HCT116 (cell line): ENCODE measurements at regions not wholly inside any gene's neighbourhood (a gene's known extent, or its start where the extent isn't known, plus 50 kb on each side); places are given as distances from the start of the nearest gene placed in this dataset.

ENCODE experiments used
- ATAC-seq: fragments of 200-7000 bp; cut with Tn5 transposase; 2 replicates; pipeline ENCODE4 v1.9.1; 2020; ENCODE audit warnings: mild to moderate bottlenecking, moderate library complexity
- BruUV-seq: library from RNA; stranded (reverse); fragments of 400-500 nt; replicated peaks from 2 replicates; lab custom pipeline; 2021; lab: Mats Ljungman, UMichigan
- CTCF ChIA-PET: fragments of 300-600 bp; sonication (Branson Sonifier 250); formaldehyde crosslinking; loops from one replicate; lab custom pipeline; 2021; ENCODE audit warnings: antibody characterized with exemption; lab: Charles Lee
- POLR2A ChIA-PET: fragments of 300-600, 350-600 bp; sonication (Branson Sonifier 250); formaldehyde crosslinking; loops from one replicate; lab custom pipeline; 2021; ENCODE audit warnings: antibody characterized with exemption; lab: Charles Lee
- RAD21 ChIA-PET, 2 experiments: fragments of 300-600 bp; sonication (Branson Sonifier 250); formaldehyde crosslinking; loops; one replicate each; lab custom pipeline; 2023; ENCODE audit warnings: low total read pairs in 2 of 2; ENCODE audit not compliant: uncharacterized antibody in 2 of 2, unreplicated experiment in 2 of 2, low non-redundant PET in 1 of 2; lab: Charles Lee
- DNase-seq: peaks from one replicate; pipeline ENCODE4 v3.0.0-alpha.2; 2010; ENCODE audit warnings: low read depth, low spot score
- H2AFZ ChIP-seq: fragments of 200-600 bp; shearing (Covaris generic), sonication (generic); 2 replicates; pipeline ENCODE4 v1.6.1; 2017; ENCODE audit warnings: low read depth, mixed run types, mixed read lengths, antibody characterized with exemption, low read length; ENCODE audit not compliant: poor library complexity, severe bottlenecking
- H3K27ac ChIP-seq: 2 replicates; pipeline ENCODE4 v1.5.1; 2012; ENCODE audit warnings: low read depth, low read length
- H3K27me3 ChIP-seq: fragments of 200-600 bp; sonication (generic); 2 replicates; pipeline ENCODE4 v1.6.1; 2016; ENCODE audit warnings: mixed run types, low read length, mixed read lengths; ENCODE audit not compliant: insufficient read depth
- H3K36me3 ChIP-seq, 2 experiments: fragments of 200-500 bp in 1 of 2; fragments of 200-600 bp in 1 of 2; sonication (Bioruptor generic) in 1 of 2; sonication (generic) in 1 of 2; 2 replicates each; pipeline versions ENCODE4 v1.5.1 to v1.6.1; 2014 to 2016; ENCODE audit warnings: low read length in 2 of 2, inconsistent platforms in 1 of 2, mixed read lengths in 1 of 2, mixed run types in 1 of 2; ENCODE audit not compliant: insufficient read depth in 2 of 2, control insufficient read depth in 1 of 2
- H3K4me1 ChIP-seq, 2 experiments: fragments of 200-600 bp in 1 of 2; sonication (generic) in 1 of 2; 2 replicates each; pipeline versions ENCODE4 v1.5.1 to v1.6.1; 2012 to 2017; ENCODE audit warnings: low read length in 2 of 2, inconsistent platforms in 1 of 2, mild to moderate bottlenecking in 1 of 2, mixed read lengths in 1 of 2, mixed run types in 1 of 2, moderate library complexity in 1 of 2; ENCODE audit not compliant: insufficient read depth in 2 of 2, control insufficient read depth in 1 of 2
- H3K4me2 ChIP-seq: fragments of 200-600 bp; sonication (generic); 2 replicates; pipeline ENCODE4 v1.6.1; 2017; ENCODE audit warnings: mixed run types, low read length, mixed read lengths
- H3K4me3 ChIP-seq, 2 experiments: fragments of 200-600 bp in 1 of 2; sonication (generic) in 1 of 2; replicated peaks in 1 of 2; 2 replicates each; pipeline ENCODE4 v1.5.1; 2011 to 2016; ENCODE audit warnings: low read length in 2 of 2, control low read depth in 1 of 2, low read depth in 1 of 2, mild to moderate bottlenecking in 1 of 2, mixed read lengths in 1 of 2, mixed run types in 1 of 2
- H3K79me2 ChIP-seq: fragments of 200-600 bp; sonication (generic); 2 replicates; pipeline ENCODE4 v1.6.1; 2017; ENCODE audit warnings: mild to moderate bottlenecking, mixed run types, low read length, moderate library complexity, mixed read lengths; ENCODE audit not compliant: insufficient read depth
- H3K9ac ChIP-seq: fragments of 200-600 bp; sonication (generic); 2 replicates; pipeline ENCODE4 v1.6.1; 2016; ENCODE audit warnings: low read length, mixed read lengths
- H3K9me2 ChIP-seq: fragments of 200-600 bp; sonication (generic), shearing (Covaris generic); 2 replicates; pipeline ENCODE4 v1.6.1; 2017; ENCODE audit warnings: mixed run types, mild to moderate bottlenecking, moderate library complexity; ENCODE audit not compliant: insufficient read depth
- H3K9me3 ChIP-seq, 2 experiments: fragments of 200-500 bp in 1 of 2; fragments of 200-600 bp in 1 of 2; sonication (Bioruptor generic) in 1 of 2; sonication (generic) in 1 of 2; 2 replicates each; pipeline ENCODE4 v1.6.1; 2014 to 2017; ENCODE audit warnings: low read length in 2 of 2, mixed read lengths in 2 of 2, inconsistent platforms in 1 of 2, low read depth in 1 of 2, mild to moderate bottlenecking in 1 of 2, mixed run types in 1 of 2, moderate library complexity in 1 of 2; ENCODE audit not compliant: control insufficient read depth in 1 of 2, insufficient read depth in 1 of 2
- H4K20me1 ChIP-seq: fragments of 200-600 bp; sonication (generic), shearing (Covaris generic); 2 replicates; pipeline ENCODE4 v1.6.1; 2017; ENCODE audit warnings: mixed run types, mild to moderate bottlenecking, moderate library complexity; ENCODE audit not compliant: insufficient read depth
- CEBPB ChIP-seq: IDR thresholded peaks from 2 replicates; pipeline ENCODE4 v1.6.1; 2012; ENCODE audit warnings: low read depth
- ELF1 ChIP-seq: IDR thresholded peaks from 2 replicates; pipeline ENCODE4 v1.6.1; 2012; ENCODE audit warnings: low read depth, borderline replicate concordance
- EZH2 ChIP-seq: fragments of 200-600 bp; sonication (generic); IDR thresholded peaks from 2 replicates; pipeline ENCODE4 v1.6.1; 2017; ENCODE audit warnings: antibody characterized with exemption, mixed run types
- FOSL1 ChIP-seq: IDR thresholded peaks from 2 replicates; pipeline ENCODE4 v1.6.1; 2012; ENCODE audit warnings: low read depth
- POLR2A ChIP-seq: IDR thresholded peaks from 2 replicates; pipeline ENCODE4 v1.7.0; 2011; ENCODE audit warnings: borderline replicate concordance; ENCODE audit not compliant: insufficient read depth, insufficient read length; ENCODE audit errors: extremely low read depth
- POLR2AphosphoS5 ChIP-seq: IDR thresholded peaks from 2 replicates; pipeline ENCODE4 v1.6.1; 2011; ENCODE audit warnings: mild to moderate bottlenecking, low read depth, low read length, moderate library complexity
- RAD21 ChIP-seq: IDR thresholded peaks from 2 replicates; pipeline ENCODE4 v1.6.1; 2012; ENCODE audit warnings: low read depth, mild to moderate bottlenecking
- SIN3A ChIP-seq: IDR thresholded peaks from 2 replicates; pipeline ENCODE4 v1.6.1; 2012; ENCODE audit warnings: low read depth
- SRF ChIP-seq: IDR thresholded peaks from 2 replicates; pipeline ENCODE4 v1.6.1; 2012; ENCODE audit warnings: low read depth
- TCF7L2 ChIP-seq: IDR thresholded peaks from 2 replicates; pipeline ENCODE4 v1.7.0; 2011; ENCODE audit warnings: borderline replicate concordance, inconsistent platforms; ENCODE audit not compliant: insufficient read depth, insufficient read length; ENCODE audit errors: extremely low read depth
- YY1 ChIP-seq: IDR thresholded peaks from 2 replicates; pipeline ENCODE4 v1.6.1; 2011; ENCODE audit warnings: low read length, low read depth, moderate library complexity, mild to moderate bottlenecking; ENCODE audit not compliant: insufficient replicate concordance; ENCODE audit errors: extremely low read depth
- ZNF274 ChIP-seq: fragments of 200-500 bp; sonication (Bioruptor generic); IDR thresholded peaks from 2 replicates; pipeline ENCODE4 v1.6.1; 2014; ENCODE audit warnings: mild to moderate bottlenecking, low read depth, low read length, inconsistent platforms
- intact Hi-C: fragments of 100-400 bp; cut with micrococcal nuclease; formaldehyde crosslinking; loops from 2 replicates; pipeline ENCODE4 v1.10.0; 2022
- TF ChIP-seq, protein P1 (sequence below), 3 experiments: fragments of 200-600 bp in 1 of 3; sonication (generic) in 1 of 3; IDR thresholded peaks in 2 of 3; conservative IDR thresholded peaks in 1 of 3; 2 replicates each; pipeline ENCODE4 v1.5.1; 2012 to 2017; ENCODE audit warnings: low read depth in 2 of 3, low read length in 2 of 3, antibody characterized with exemption in 1 of 3, borderline replicate concordance in 1 of 3, control low read depth in 1 of 3, mild to moderate bottlenecking in 1 of 3, mixed read lengths in 1 of 3, mixed run types in 1 of 3, moderate library complexity in 1 of 3; ENCODE audit not compliant: insufficient read depth in 1 of 3
- TF ChIP-seq, protein P2 (sequence below): IDR thresholded peaks from 2 replicates; pipeline ENCODE4 v1.6.1; 2012; ENCODE audit warnings: low read depth
- TF ChIP-seq, protein P3 (sequence below): IDR thresholded peaks from 2 replicates; pipeline ENCODE4 v1.6.1; 2012

DNA sequence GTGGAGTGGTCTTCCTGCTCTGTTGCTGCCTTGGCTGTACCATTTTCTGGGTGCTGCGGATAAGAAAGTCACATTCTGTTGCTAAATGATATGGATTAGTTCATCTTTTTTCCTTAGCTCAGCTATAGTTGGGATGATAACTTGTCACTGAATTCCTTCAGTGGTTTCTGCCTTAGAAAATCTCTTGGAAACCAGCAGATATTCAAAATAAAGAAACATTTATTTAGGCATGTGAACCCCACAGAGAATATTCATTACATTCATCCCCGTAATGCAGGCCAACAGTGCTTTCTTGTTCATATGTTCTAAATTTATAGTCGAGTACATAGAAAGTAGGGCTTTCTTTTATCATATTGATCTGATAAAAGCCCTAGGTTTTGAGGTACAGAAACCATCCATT, 151.3 kb downstream of the CYB561 start:
- Histone ChIP-seq H3K4me3 (no peak overlapping the region), H4K20me1 (no peaks in the 10 kb centered on the region), H3K4me1 (no peaks in the 10 kb centered on the region), H3K9me3 (peaks cover 0 to 5% of the 10 kb centered on the region in 2 experiments; a peak in 3 of 4 replicates), H3K27me3 (no peaks in the 10 kb centered on the region), H3K9ac (no peak overlapping the region), H2AFZ (no peak overlapping the region), H3K4me2 (no peak overlapping the region), H3K9me2 (no peaks in the 10 kb centered on the region), H3K79me2 (no peaks in the 10 kb centered on the region), H3K27ac (no peak overlapping the region), H3K36me3 (no peaks in the 10 kb centered on the region)
- intact Hi-C loops = no loop called here
- DNase-seq (no peak), ATAC-seq (no peak)
- RAD21 ChIA-PET = no interaction called here
- POLR2A ChIA-PET = no interaction called here
- CTCF ChIA-PET = no interaction called here
- BruUV-seq = no TSS peak
- TF ChIP-seq EZH2 (no peak), YY1 (no peak), POLR2A (no peak), POLR2AphosphoS5 (no peak), SIN3A (no peak), ELF1 (no peak), CEBPB (no peak), ZNF274 (no peak), FOSL1 (no peak), TCF7L2 (no peak), RAD21 (no peak), SRF (no peak)
- TF ChIP-seq, protein P1, sequence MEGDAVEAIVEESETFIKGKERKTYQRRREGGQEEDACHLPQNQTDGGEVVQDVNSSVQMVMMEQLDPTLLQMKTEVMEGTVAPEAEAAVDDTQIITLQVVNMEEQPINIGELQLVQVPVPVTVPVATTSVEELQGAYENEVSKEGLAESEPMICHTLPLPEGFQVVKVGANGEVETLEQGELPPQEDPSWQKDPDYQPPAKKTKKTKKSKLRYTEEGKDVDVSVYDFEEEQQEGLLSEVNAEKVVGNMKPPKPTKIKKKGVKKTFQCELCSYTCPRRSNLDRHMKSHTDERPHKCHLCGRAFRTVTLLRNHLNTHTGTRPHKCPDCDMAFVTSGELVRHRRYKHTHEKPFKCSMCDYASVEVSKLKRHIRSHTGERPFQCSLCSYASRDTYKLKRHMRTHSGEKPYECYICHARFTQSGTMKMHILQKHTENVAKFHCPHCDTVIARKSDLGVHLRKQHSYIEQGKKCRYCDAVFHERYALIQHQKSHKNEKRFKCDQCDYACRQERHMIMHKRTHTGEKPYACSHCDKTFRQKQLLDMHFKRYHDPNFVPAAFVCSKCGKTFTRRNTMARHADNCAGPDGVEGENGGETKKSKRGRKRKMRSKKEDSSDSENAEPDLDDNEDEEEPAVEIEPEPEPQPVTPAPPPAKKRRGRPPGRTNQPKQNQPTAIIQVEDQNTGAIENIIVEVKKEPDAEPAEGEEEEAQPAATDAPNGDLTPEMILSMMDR (IDR thresholded peaks at IDR 0.05 in 2 of 3, conservative IDR thresholded peaks at IDR 0.05 in 1 of 3; ENCODE audit: borderline replicate concordance in 1 of 3, insufficient read depth in 1 of 3, low read depth in 2 of 3, low read length in 2 of 3) = no peak
- TF ChIP-seq, protein P2, sequence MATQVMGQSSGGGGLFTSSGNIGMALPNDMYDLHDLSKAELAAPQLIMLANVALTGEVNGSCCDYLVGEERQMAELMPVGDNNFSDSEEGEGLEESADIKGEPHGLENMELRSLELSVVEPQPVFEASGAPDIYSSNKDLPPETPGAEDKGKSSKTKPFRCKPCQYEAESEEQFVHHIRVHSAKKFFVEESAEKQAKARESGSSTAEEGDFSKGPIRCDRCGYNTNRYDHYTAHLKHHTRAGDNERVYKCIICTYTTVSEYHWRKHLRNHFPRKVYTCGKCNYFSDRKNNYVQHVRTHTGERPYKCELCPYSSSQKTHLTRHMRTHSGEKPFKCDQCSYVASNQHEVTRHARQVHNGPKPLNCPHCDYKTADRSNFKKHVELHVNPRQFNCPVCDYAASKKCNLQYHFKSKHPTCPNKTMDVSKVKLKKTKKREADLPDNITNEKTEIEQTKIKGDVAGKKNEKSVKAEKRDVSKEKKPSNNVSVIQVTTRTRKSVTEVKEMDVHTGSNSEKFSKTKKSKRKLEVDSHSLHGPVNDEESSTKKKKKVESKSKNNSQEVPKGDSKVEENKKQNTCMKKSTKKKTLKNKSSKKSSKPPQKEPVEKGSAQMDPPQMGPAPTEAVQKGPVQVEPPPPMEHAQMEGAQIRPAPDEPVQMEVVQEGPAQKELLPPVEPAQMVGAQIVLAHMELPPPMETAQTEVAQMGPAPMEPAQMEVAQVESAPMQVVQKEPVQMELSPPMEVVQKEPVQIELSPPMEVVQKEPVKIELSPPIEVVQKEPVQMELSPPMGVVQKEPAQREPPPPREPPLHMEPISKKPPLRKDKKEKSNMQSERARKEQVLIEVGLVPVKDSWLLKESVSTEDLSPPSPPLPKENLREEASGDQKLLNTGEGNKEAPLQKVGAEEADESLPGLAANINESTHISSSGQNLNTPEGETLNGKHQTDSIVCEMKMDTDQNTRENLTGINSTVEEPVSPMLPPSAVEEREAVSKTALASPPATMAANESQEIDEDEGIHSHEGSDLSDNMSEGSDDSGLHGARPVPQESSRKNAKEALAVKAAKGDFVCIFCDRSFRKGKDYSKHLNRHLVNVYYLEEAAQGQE = no peak
- TF ChIP-seq, protein P3, sequence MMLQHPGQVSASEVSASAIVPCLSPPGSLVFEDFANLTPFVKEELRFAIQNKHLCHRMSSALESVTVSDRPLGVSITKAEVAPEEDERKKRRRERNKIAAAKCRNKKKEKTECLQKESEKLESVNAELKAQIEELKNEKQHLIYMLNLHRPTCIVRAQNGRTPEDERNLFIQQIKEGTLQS = no peak
- TF ChIP-seq, all 23 proteins: peak for 0
